ENCODE measurements at regions not wholly inside any gene's neighbourhood (a gene's known extent, or its start where the extent isn't known, plus 50 kb on each side); places are given as distances from the start of the nearest gene placed in this dataset.

DNA sequence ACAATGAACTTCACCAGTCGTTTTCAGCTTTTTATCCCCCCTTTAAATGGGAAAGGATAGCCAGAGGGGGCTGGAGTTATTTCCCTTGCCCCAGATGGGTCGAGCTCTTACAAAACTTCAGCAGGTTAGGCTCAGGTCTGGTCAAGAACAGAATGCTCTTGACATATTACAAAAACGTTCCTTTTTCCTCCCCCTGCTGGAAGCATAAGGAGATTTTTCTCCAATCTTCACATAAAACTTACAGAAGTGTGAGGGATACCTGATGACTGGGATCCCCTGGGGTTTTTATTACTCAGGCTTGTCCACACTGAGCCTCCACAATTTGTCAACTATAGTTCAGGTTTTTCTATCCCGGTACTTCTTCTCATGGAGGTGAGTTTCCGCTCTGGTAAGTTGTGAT is 60.8 kb downstream of the CSF2 start:
- TF ChIP-seq, protein P1, sequence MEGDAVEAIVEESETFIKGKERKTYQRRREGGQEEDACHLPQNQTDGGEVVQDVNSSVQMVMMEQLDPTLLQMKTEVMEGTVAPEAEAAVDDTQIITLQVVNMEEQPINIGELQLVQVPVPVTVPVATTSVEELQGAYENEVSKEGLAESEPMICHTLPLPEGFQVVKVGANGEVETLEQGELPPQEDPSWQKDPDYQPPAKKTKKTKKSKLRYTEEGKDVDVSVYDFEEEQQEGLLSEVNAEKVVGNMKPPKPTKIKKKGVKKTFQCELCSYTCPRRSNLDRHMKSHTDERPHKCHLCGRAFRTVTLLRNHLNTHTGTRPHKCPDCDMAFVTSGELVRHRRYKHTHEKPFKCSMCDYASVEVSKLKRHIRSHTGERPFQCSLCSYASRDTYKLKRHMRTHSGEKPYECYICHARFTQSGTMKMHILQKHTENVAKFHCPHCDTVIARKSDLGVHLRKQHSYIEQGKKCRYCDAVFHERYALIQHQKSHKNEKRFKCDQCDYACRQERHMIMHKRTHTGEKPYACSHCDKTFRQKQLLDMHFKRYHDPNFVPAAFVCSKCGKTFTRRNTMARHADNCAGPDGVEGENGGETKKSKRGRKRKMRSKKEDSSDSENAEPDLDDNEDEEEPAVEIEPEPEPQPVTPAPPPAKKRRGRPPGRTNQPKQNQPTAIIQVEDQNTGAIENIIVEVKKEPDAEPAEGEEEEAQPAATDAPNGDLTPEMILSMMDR (IDR thresholded peaks at IDR 0.05): peak in 1 of 4 donors; percentile 5
- TF ChIP-seq POLR2A (IDR thresholded peaks at IDR 0.05): no peak
